HL-60 (cell line): ENCODE measurements at regions not wholly inside any gene's neighbourhood (a gene's known extent, or its start where the extent isn't known, plus 50 kb on each side); places are given as distances from the start of the nearest gene placed in this dataset.

Experiments
- DNase-seq, 2 experiments: peaks; one replicate each; pipeline ENCODE4 v3.0.0-alpha.2; 2010 to 2020; ENCODE audit warnings: low read depth in 1 of 2, low spot score in 1 of 2
- H3K27ac ChIP-seq: fragments of 250-450 bp; sonication (Bioruptor Pico); replicated peaks from 2 replicates; pipeline ENCODE4 v1.5.1; 2020; ENCODE audit warnings: mild to moderate bottlenecking, moderate library complexity
- H3K27me3 ChIP-seq: fragments of 250-450 bp; sonication (Bioruptor Pico); 2 replicates; pipeline ENCODE4 v1.5.1; 2021; ENCODE audit warnings: mild to moderate bottlenecking, moderate library complexity; ENCODE audit not compliant: insufficient read depth, poor library complexity, severe bottlenecking
- H3K4me3 ChIP-seq: replicated peaks from 2 replicates; pipeline ENCODE4 v1.5.1; 2011; ENCODE audit warnings: mild to moderate bottlenecking, control low read depth, low read length; ENCODE audit not compliant: insufficient read depth
- GABPA ChIP-seq: IDR thresholded peaks from 2 replicates; pipeline ENCODE4 v1.6.1; 2012; ENCODE audit warnings: low read depth
- POLR2AphosphoS5 ChIP-seq: IDR thresholded peaks from 2 replicates; pipeline ENCODE4 v1.6.1; 2012; ENCODE audit warnings: low read depth
- SPI1 ChIP-seq: IDR thresholded peaks from 2 replicates; pipeline ENCODE4 v1.6.1; 2012; ENCODE audit warnings: low read depth, mild to moderate bottlenecking, borderline replicate concordance
- TF ChIP-seq, protein P1 (sequence below): IDR thresholded peaks from one replicate; pipeline ENCODE4 v1.5.1; 2011; ENCODE audit warnings: low read length, control low read depth, inconsistent platforms; ENCODE audit not compliant: insufficient read depth
- TF ChIP-seq, protein P2 (sequence below): IDR thresholded peaks from 2 replicates; pipeline ENCODE4 v1.6.1; 2012; ENCODE audit warnings: low read depth; ENCODE audit not compliant: insufficient replicate concordance

DNA sequence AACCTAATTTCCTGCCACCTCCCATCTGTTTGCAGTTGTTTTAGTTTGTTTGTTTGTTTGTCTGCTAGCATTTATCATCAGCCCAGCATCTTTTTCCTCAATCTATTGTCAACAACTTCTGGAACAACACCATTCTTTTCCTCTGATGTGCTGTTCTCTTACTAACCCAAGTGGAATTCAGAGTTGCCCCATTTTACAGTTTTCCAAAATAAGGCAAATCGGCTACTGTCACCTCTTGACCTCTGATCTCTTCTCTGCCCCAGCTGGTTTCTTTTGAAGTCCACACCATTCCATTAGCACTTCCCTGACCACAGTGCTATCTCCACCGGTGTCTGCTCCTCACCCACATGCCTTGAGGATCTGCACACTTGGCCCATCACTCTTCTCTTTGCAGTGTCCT, 102.4 kb downstream of the EFNB2 start:
- H3K27ac ChIP-seq, result no peak overlapping the region
- TF ChIP-seq, protein P1, sequence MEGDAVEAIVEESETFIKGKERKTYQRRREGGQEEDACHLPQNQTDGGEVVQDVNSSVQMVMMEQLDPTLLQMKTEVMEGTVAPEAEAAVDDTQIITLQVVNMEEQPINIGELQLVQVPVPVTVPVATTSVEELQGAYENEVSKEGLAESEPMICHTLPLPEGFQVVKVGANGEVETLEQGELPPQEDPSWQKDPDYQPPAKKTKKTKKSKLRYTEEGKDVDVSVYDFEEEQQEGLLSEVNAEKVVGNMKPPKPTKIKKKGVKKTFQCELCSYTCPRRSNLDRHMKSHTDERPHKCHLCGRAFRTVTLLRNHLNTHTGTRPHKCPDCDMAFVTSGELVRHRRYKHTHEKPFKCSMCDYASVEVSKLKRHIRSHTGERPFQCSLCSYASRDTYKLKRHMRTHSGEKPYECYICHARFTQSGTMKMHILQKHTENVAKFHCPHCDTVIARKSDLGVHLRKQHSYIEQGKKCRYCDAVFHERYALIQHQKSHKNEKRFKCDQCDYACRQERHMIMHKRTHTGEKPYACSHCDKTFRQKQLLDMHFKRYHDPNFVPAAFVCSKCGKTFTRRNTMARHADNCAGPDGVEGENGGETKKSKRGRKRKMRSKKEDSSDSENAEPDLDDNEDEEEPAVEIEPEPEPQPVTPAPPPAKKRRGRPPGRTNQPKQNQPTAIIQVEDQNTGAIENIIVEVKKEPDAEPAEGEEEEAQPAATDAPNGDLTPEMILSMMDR, result no peak
- TF ChIP-seq POLR2AphosphoS5, result no peak
- TF ChIP-seq, protein P2, sequence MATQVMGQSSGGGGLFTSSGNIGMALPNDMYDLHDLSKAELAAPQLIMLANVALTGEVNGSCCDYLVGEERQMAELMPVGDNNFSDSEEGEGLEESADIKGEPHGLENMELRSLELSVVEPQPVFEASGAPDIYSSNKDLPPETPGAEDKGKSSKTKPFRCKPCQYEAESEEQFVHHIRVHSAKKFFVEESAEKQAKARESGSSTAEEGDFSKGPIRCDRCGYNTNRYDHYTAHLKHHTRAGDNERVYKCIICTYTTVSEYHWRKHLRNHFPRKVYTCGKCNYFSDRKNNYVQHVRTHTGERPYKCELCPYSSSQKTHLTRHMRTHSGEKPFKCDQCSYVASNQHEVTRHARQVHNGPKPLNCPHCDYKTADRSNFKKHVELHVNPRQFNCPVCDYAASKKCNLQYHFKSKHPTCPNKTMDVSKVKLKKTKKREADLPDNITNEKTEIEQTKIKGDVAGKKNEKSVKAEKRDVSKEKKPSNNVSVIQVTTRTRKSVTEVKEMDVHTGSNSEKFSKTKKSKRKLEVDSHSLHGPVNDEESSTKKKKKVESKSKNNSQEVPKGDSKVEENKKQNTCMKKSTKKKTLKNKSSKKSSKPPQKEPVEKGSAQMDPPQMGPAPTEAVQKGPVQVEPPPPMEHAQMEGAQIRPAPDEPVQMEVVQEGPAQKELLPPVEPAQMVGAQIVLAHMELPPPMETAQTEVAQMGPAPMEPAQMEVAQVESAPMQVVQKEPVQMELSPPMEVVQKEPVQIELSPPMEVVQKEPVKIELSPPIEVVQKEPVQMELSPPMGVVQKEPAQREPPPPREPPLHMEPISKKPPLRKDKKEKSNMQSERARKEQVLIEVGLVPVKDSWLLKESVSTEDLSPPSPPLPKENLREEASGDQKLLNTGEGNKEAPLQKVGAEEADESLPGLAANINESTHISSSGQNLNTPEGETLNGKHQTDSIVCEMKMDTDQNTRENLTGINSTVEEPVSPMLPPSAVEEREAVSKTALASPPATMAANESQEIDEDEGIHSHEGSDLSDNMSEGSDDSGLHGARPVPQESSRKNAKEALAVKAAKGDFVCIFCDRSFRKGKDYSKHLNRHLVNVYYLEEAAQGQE, result no peak
- no peak for TF ChIP-seq SPI1
- no peak for TF ChIP-seq GABPA
- no peak for DNase-seq
- H3K4me3 ChIP-seq, result no peak overlapping the region
- H3K27me3 ChIP-seq, result peaks cover 6% of the 10 kb centered on the region

DNA sequence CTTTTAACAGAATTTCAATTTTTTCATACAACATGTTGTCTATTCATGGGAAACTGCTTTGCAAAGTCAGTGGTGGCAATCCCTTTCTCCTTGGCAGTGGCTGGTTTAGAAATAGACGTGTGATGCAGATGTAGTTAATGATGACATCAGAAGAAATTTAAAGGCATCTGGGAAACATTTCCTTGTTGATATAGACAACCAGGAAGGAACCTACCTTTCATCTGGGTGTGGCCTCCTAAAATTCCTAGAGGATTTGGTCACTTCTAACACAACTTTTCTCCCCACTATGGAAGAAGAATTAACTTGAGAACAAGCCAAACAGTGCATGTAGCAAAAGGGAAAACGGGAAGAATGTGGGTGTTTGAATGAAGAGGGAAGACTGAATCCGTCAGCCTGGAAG, 102.8 kb downstream of the EFNB2 start:
- Histone ChIP-seq H3K27me3 (peaks cover 6% of the 10 kb centered on the region), H3K27ac (no peak overlapping the region)

DNA sequence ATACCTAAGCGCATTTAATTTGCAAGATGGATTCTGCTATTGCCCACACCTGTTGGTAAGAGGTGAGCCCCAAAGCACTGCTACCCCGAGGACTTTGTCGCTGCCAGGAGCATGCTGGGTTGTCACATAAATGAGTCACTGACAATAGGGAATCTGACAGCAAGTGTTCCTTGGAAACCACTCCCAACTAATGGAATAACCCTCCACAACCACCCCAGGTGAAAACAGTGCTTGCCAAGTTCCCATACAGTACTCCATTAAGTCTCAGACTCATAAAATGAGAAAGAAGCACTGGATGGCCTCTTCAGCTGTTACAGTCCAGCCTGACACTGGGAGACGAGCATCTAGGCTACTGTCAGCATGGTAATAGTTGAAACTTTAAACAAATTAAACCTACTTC, 108.6 kb downstream of the EFNB2 start:
- H3K4me3 ChIP-seq, result no peak overlapping the region
- DNase-seq, result no peak
- H3K27me3 ChIP-seq, result no peaks in the 10 kb centered on the region
- TF ChIP-seq GABPA (no peak), SPI1 (no peak), POLR2AphosphoS5 (no peak)
- TF ChIP-seq, protein P1, result no peak
- TF ChIP-seq, protein P2, result no peak
- no peak overlapping the region for H3K27ac ChIP-seq

More for the DNA sequence above, 102.8 kb downstream of the EFNB2 start:
- no peak overlapping the region for H3K4me3 ChIP-seq
- TF ChIP-seq GABPA, result no peak
- TF ChIP-seq SPI1, result no peak
- TF ChIP-seq, protein P2, result no peak
- TF ChIP-seq POLR2AphosphoS5, result no peak
- TF ChIP-seq, protein P1, result no peak
- DNase-seq, result no peak
